SK-N-SH (cell line): ENCODE measurements at regions not wholly inside any gene's neighbourhood (a gene's known extent, or its start where the extent isn't known, plus 50 kb on each side); places are given as distances from the start of the nearest gene placed in this dataset.

Source experiments
- CTCF ChIA-PET: fragments of 300-600, 350-600 bp; formaldehyde crosslinking; extraction: SDS; loops from one replicate; lab custom pipeline; 2021; lab: Yijun Ruan, JAX
- POLR2A ChIA-PET: fragments of 350-600 bp; sonication (Branson Sonifier 250); formaldehyde crosslinking; extraction: SDS; loops from one replicate; lab custom pipeline; 2020; ENCODE audit warnings: antibody characterized with exemption, inconsistent platforms; lab: Yijun Ruan, JAX
- DNase-seq: peaks from one replicate; pipeline ENCODE4 v3.0.0; 2012
- H2AFZ ChIP-seq: fragments of 200-600 bp; sonication (generic); 2 replicates; pipeline ENCODE4 v1.8.1; 2016; ENCODE audit warnings: antibody characterized with exemption, mild to moderate bottlenecking, low read depth
- H3F3A ChIP-seq: fragments of 200-600 bp; sonication (generic); replicated peaks from 2 replicates; pipeline ENCODE3; 2016; ENCODE audit warnings: antibody characterized with exemption, mild to moderate bottlenecking; ENCODE audit not compliant: insufficient read depth
- H3K27ac ChIP-seq, 2 experiments: fragments of 200-500 bp in 1 of 2; fragments of 200-600 bp in 1 of 2; sonication (Bioruptor generic) in 1 of 2; sonication (generic), shearing (Covaris generic) in 1 of 2; 2 replicates each; pipeline versions ENCODE4 v1.5.1 to v1.6.1; 2014 to 2016; ENCODE audit warnings: low read depth in 2 of 2, inconsistent platforms in 1 of 2, low read length in 1 of 2, mild to moderate bottlenecking in 1 of 2, mixed read lengths in 1 of 2
- H3K27me3 ChIP-seq: fragments of 200-600 bp; sonication (generic), shearing (Covaris generic); 2 replicates; pipeline ENCODE4 v1.6.1; 2016; ENCODE audit warnings: mixed run types; ENCODE audit not compliant: insufficient read depth
- H3K36me3 ChIP-seq, 2 experiments: fragments of 200-500 bp in 1 of 2; fragments of 200-600 bp in 1 of 2; sonication (Bioruptor generic) in 1 of 2; sonication (generic) in 1 of 2; replicated peaks in 1 of 2; 2 replicates each; pipeline versions ENCODE3 to v1.5.1; 2014 to 2016; ENCODE audit warnings: low read length in 1 of 2, mild to moderate bottlenecking in 1 of 2; ENCODE audit not compliant: insufficient read depth in 2 of 2, control insufficient read depth in 1 of 2
- H3K4me1 ChIP-seq, 2 experiments: fragments of 200-500 bp in 1 of 2; fragments of 200-600 bp in 1 of 2; sonication (Bioruptor generic) in 1 of 2; sonication (generic), shearing (Covaris generic) in 1 of 2; 2 replicates each; pipeline versions ENCODE4 v1.5.1 to v1.6.1; 2014 to 2016; ENCODE audit warnings: low read depth in 1 of 2, low read length in 1 of 2, mixed run types in 1 of 2; ENCODE audit not compliant: insufficient read depth in 2 of 2, control insufficient read depth in 1 of 2
- H3K4me2 ChIP-seq: fragments of 200-600 bp; sonication (generic), shearing (Covaris generic); 2 replicates; pipeline ENCODE4 v1.6.1; 2017; ENCODE audit warnings: mixed run types
- H3K4me3 ChIP-seq, 2 experiments: fragments of 200-500 bp in 1 of 2; fragments of 200-600 bp in 1 of 2; sonication (Bioruptor generic) in 1 of 2; sonication (generic), shearing (Covaris generic) in 1 of 2; 2 replicates each; pipeline versions ENCODE4 v1.5.1 to v1.8.1; 2014 to 2016; ENCODE audit warnings: low read depth in 2 of 2, inconsistent platforms in 1 of 2, low read length in 1 of 2, mild to moderate bottlenecking in 1 of 2, mixed read lengths in 1 of 2, moderate library complexity in 1 of 2
- H3K79me2 ChIP-seq: fragments of 200-600 bp; sonication (generic); 2 replicates; pipeline ENCODE4 v1.8.1; 2017; ENCODE audit warnings: mild to moderate bottlenecking; ENCODE audit not compliant: insufficient read depth
- H3K9ac ChIP-seq: fragments of 200-600 bp; sonication (generic); 2 replicates; pipeline ENCODE4 v1.6.1; 2017; ENCODE audit warnings: mixed run types
- H3K9me2 ChIP-seq: fragments of 200-600 bp; sonication (generic); 2 replicates; pipeline ENCODE4 v1.6.1; 2017; ENCODE audit warnings: mixed run types
- H3K9me3 ChIP-seq: fragments of 200-600 bp; sonication (generic); 2 replicates; pipeline ENCODE4 v1.6.1; 2017; ENCODE audit warnings: mixed run types, mild to moderate bottlenecking, moderate library complexity
- H4K20me1 ChIP-seq: fragments of 200-600 bp; sonication (generic); 2 replicates; pipeline ENCODE4 v1.6.1; 2017; ENCODE audit warnings: mild to moderate bottlenecking, mixed run types; ENCODE audit not compliant: insufficient read depth
- ELF1 ChIP-seq: IDR thresholded peaks from 2 replicates; pipeline ENCODE4 v1.4.0; 2012
- EP300 ChIP-seq, 2 experiments: IDR thresholded peaks; 2 replicates each; pipeline versions ENCODE4 v1.4.0 to v1.6.1; 2012; ENCODE audit warnings: borderline replicate concordance in 1 of 2, low read depth in 1 of 2, low read length in 1 of 2
- EZH2phosphoT487 ChIP-seq: fragments of 200-600 bp; sonication (generic); IDR thresholded peaks from 2 replicates; pipeline ENCODE4 v1.6.1; 2017; ENCODE audit warnings: low read depth, mixed run types, mild to moderate bottlenecking, antibody characterized with exemption, moderate library complexity, borderline replicate concordance
- FOSL2 ChIP-seq: IDR thresholded peaks from 2 replicates; pipeline ENCODE4 v1.4.0; 2012; ENCODE audit warnings: low read depth, mild to moderate bottlenecking, moderate library complexity, borderline replicate concordance
- FOXJ3 ChIP-seq: sonication (generic); formaldehyde crosslinking; IDR thresholded peaks from 2 replicates; pipeline ENCODE4 v1.5.1; 2020; ENCODE audit warnings: mild to moderate bottlenecking, missing genetic modification reagents
- GATA2 ChIP-seq: sonication (generic); formaldehyde crosslinking; IDR thresholded peaks from 2 replicates; pipeline ENCODE4 v1.5.0; 2020; ENCODE audit warnings: mild to moderate bottlenecking, missing genetic modification reagents
- JUND ChIP-seq: IDR thresholded peaks from 2 replicates; pipeline ENCODE4 v1.4.0; 2012
- MAX ChIP-seq: IDR thresholded peaks from 2 replicates; pipeline ENCODE4 v1.4.0; 2012; ENCODE audit warnings: low read depth
- MEF2A ChIP-seq: IDR thresholded peaks from 2 replicates; pipeline ENCODE4 v1.4.0; 2012; ENCODE audit warnings: low read depth, borderline replicate concordance
- NFIC ChIP-seq: IDR thresholded peaks from 2 replicates; pipeline ENCODE4 v1.4.0; 2012; ENCODE audit warnings: borderline replicate concordance
- PBX3 ChIP-seq: IDR thresholded peaks from 2 replicates; pipeline ENCODE4; 2012
- POLR2AphosphoS5 ChIP-seq: IDR thresholded peaks from 2 replicates; pipeline ENCODE4 v1.6.1; 2012; ENCODE audit warnings: low read depth, low read length
- RAD21 ChIP-seq: IDR thresholded peaks from 2 replicates; pipeline ENCODE4 v1.6.1; 2012; ENCODE audit warnings: mild to moderate bottlenecking, low read length
- RXRA ChIP-seq: IDR thresholded peaks from 2 replicates; pipeline ENCODE4 v1.4.0; 2012; ENCODE audit warnings: low read depth, mild to moderate bottlenecking, borderline replicate concordance
- SMC3 ChIP-seq: IDR thresholded peaks from 2 replicates; pipeline ENCODE4 v1.6.1; 2012; ENCODE audit warnings: low read depth, low read length, improper control_type of control experiment
- TAF1 ChIP-seq: IDR thresholded peaks from 2 replicates; pipeline ENCODE4 v1.6.1; 2012; ENCODE audit warnings: low read depth, mild to moderate bottlenecking, low read length, moderate library complexity, borderline replicate concordance
- TEAD4 ChIP-seq: IDR thresholded peaks from 2 replicates; pipeline ENCODE4 v1.4.0; 2012; ENCODE audit warnings: mild to moderate bottlenecking, borderline replicate concordance; ENCODE audit not compliant: insufficient read depth
- USF1 ChIP-seq: IDR thresholded peaks from 2 replicates; pipeline ENCODE4 v1.4.0; 2012; ENCODE audit warnings: low read depth, borderline replicate concordance
- USF2 ChIP-seq: fragments of 150-350 bp; IDR thresholded peaks from 2 replicates; pipeline ENCODE4 v1.6.1; 2017; ENCODE audit warnings: antibody characterized with exemption, low read length, low read depth, borderline replicate concordance
- ZBTB33 ChIP-seq: IDR thresholded peaks from 2 replicates; pipeline ENCODE4 v1.4.0; 2012; ENCODE audit warnings: low read depth, borderline replicate concordance
- WGBS: methylation state at CpG from one replicate; pipeline ENCODE4 v1.1.6; 2017; ENCODE audit warnings: low lambda C conversion rate; 5-methylcytosine and 5-hydroxymethylcytosine counted together

- H3K4me2 ChIP-seq, result no peak overlapping the region
- ChIA-PET CTCF (interaction anchor here (0.7 to 1.5 kb wide), 3 partner anchors 10 to 608 kb away, joined by 3 read pairs; no protein-coding TSS in a partner anchor), POLR2A (no interaction called here)
- no peak overlapping the region for H3K4me3 ChIP-seq
- H3K36me3 ChIP-seq, result no peaks in the 10 kb centered on the region
- no peaks in the 10 kb centered on the region for H3K27me3 ChIP-seq
- no peaks in the 10 kb centered on the region for H3K79me2 ChIP-seq
- TF ChIP-seq TAF1, result no peak
- no peak for TF ChIP-seq EP300 (IDR thresholded peaks at IDR 0.05; ENCODE audit: borderline replicate concordance in 1 of 2, low read depth in 1 of 2, low read length in 1 of 2)
- no peak for TF ChIP-seq SMC3
- TF ChIP-seq USF1, result no peak
- TF ChIP-seq FOSL2, result no peak
- no peak for TF ChIP-seq POLR2AphosphoS5
- no peak for TF ChIP-seq FOXJ3 (CRISPR knock-in tag)
- TF ChIP-seq GATA2 (CRISPR knock-in tag), result no peak
- no peak for TF ChIP-seq NFIC
- no peak for TF ChIP-seq PBX3
- no peak for TF ChIP-seq ZBTB33
- no peak for TF ChIP-seq JUND
- TF ChIP-seq RAD21, result no peak
- TF ChIP-seq ELF1, result no peak
- TF ChIP-seq MAX, result no peak
- no peak for TF ChIP-seq TEAD4
- TF ChIP-seq RXRA, result no peak
- TF ChIP-seq USF2, result no peak
- TF ChIP-seq MEF2A, result no peak
- TF ChIP-seq EZH2phosphoT487, result no peak
- no peak overlapping the region for H3K27ac ChIP-seq
- H3K9ac ChIP-seq, result no peak overlapping the region
- H4K20me1 ChIP-seq, result no peaks in the 10 kb centered on the region
- no peak for DNase-seq
- H2AFZ ChIP-seq, result no peak overlapping the region
- H3K4me1 ChIP-seq, result peaks cover 0 to 14% of the 10 kb centered on the region in 2 experiments; a peak in 2 of 4 replicates
- H3K9me2 ChIP-seq, result no peaks in the 10 kb centered on the region
- WGBS, result 30% methylated on average over 2 of the region's 2 CpGs
- no peaks in the 10 kb centered on the region for H3F3A ChIP-seq
- no peaks in the 10 kb centered on the region for H3K9me3 ChIP-seq
Observed at GRCh38 chr18:6476880-6477279, 62.2 kb upstream of the L3MBTL4 start.
